ENCODE measurements at regions not wholly inside any gene's neighbourhood (a gene's known extent, or its start where the extent isn't known, plus 50 kb on each side); places are given as distances from the start of the nearest gene placed in this dataset.
A peak's percentile ranks its signal among the peaks of the same experiment; 100 is the strongest.

DNA sequence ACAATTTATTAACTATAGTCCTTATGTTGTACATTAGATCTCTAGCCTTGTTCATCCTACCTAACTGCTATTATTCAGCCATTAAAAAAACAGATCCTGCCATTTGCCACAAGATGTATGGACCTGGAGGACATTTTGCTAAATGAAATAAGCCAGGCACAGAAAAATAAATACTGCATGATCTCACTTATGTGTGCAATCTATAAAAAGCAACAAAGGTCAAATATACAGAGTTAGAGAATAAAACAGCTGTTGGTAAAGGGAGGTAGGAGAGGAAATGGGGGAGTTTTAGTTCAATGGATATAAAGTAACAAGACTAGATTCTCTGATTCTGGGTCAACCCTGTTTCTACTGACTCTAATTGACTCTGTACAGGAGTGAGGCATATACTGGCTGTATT, 103.3 kb upstream of the FAM9C start:
- no peak for DNase-seq (ENCODE audit: low read depth)

DNA sequence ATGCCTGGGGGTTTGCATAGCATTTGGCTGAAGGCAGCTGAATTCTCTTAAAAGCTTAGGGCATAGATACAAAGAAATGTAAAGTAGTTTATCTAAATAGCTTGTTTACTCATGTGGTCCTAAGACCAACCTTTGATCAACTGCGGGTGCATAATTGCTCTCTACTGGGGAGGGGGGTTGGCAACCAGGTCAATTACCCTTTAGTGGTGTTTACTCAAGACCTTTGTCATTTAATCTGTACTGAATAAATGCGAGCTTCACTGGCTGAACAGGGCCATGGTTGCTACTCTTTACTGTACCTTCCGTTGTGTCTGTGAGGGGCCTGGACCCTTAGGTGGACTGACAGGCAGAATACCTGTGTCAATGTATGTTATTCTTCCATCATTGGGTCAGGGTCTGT, 102.7 kb upstream of the FAM9C start:
- no peak for DNase-seq (ENCODE audit: low read depth)

DNA sequence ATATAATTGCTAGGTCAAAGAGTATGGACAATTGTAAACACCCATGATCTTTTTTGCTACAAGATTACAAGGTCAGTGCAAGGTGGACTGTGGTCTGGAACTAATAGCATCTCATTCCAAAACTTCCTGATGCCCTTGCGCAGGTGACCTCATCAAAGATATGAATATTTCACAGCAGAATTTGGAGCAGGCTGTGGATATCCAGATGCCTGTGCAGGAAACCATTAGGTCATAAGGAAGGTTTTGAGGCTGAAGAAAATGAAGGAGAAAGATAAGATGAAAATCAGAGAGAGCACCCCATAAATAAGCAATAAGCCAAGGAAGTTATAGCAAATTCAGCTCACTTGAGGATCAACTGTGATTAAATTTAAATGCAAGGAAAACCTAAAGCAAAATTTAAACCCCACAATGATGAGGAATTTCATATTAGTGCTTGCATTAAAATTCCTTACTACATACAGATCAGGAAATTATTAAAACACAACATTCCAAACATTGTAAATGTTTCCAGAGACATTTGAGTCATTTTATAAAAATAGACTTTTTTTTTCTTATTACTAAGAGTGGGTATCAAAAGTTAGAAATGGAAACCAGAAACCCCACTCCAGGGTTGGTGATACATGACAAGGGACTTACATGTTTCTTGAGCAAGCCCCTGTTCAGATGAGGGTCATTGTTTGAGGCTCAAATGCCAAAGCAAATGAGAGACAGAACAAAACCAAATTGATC, 100.7 kb upstream of the FAM9C start:
- no peak for DNase-seq (ENCODE audit: low read depth)

DNA sequence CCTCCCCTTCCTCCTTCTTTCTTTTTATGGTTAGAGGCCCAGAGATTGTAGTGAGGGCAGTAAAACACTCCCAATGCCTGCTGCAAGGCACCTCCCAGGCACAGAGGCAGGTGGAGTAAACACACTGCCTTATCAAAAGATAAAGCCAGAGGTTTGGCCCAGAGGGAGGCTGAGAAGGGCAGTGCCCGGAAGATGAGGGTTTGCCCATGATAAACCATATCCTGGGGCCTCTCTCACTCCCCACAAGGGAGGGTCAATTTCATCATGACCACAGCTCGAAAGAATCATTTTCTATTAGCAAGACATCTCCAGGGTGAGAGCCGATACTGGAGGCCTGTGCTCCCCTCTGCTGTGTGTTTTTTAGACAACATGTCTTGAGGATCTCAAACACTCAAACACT, 98.5 kb upstream of the FAM9C start:
- DNase-seq (ENCODE audit: low read depth), result no peak

DNA sequence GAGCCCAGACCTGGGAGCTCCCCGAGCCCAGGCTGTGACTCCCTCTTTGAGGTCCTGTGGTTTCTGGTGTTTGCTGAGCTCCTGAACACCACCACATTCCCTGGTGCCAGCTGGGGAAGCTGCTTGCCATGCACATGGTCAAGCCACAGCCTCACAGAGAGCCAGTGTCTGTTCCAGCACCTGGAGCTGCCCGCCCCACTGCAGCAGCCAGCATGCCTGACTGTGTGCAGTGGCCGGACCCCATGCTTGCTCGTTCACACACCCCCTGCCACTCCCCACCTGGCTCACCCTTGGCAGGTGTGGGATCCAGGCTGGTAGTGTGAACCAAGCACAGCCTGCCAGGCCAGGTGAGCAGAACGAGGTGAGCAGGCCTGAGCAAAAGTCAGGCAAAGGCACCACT, 95.6 kb upstream of the FAM9C start:
- no peak for DNase-seq (ENCODE audit: low read depth)

DNA sequence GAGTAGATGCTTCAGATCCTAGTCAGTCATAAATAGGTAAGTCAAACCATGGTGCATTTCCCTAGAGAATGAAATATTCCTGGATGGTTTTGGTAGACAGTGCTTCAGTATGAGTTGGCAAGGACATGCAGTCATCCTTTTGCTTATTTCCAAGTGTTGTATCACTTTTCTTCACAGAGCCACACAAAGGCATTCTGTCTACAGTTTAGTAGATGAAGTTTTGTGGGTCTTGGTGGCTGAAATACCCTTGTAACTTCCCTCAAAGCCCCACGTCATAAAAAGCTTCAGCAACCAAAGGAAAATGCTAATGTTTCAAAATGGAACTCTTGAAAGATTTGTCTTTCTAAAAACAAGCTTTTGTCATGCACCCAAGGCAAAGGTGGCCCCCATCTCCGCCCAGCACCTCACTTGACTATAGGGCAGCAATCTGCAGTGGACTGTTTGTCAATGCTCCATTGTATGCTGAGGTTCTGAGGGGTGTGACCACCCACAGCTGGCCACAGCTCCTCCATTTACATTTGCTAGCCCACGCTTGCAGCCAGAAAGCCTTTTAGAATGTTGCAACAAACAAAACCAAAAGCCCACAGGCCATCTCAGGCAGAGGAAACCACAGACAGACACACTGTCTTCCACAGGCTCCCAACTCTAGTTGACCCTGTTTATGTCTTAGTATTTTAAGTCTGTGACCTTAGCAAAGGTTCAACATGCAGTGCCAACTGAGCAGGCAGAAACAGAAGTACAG, 87.1 kb upstream of the FAM9C start:
- no peak for DNase-seq (ENCODE audit: low read depth)

DNA sequence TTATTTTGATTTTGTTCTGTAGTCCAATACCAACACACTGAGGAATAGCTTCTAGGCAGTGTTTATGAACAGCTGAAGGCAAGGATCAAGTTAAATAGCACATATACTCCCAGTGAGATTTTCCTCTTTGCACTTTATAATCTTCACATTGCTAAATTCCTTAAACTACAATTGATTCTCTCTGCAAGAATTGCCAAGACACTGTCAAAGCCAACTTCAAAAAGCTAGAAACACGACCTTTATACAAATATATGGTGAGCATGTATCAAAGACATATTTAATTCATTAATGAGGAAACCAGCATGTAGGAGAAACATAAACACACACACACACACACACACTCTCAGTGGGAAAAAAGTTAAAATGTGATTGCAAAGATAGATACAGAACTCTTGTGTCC, 86.4 kb upstream of the FAM9C start:
- no peak for DNase-seq (ENCODE audit: low read depth)

DNA sequence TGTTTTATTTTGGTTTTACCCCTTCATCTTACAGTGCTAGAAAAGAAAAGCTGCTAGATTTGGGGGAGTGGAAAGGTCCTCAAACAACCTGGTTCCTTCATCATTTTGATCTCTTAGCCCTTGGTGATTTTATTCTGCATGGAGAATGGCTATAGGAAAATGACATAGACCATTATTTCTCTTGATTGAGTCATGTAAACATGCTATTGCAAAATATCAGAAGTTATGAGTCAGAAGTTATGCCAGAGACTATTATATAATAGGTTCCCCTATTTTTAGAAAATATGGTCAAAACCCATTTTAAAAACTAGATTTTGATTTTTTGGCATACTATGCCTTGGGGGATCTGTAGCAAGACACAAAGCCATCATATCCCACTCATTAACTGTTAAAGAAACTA, 83.7 kb upstream of the FAM9C start:
- DNase-seq (ENCODE audit: low read depth), result no peak

DNA sequence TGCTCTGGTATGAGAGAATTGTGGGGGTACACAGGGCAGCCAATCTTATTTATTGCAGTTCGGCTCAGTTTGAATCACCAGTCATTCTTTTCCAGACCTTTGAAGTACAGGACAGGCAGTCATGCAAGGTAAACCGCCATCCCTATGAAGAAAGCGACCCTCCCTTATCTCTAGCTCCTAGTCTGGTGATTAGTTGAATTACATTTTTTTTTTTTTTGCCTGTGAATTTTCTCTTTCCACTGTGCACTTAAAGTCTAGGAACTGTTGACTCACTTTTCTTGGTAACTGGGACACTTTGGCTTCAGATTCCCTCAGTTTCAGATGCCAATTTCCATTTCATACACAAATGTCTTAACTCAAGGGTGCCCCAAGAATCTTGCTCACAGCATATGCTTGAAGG, 82.4 kb upstream of the FAM9C start:
- no peak for DNase-seq (ENCODE audit: low read depth)

DNA sequence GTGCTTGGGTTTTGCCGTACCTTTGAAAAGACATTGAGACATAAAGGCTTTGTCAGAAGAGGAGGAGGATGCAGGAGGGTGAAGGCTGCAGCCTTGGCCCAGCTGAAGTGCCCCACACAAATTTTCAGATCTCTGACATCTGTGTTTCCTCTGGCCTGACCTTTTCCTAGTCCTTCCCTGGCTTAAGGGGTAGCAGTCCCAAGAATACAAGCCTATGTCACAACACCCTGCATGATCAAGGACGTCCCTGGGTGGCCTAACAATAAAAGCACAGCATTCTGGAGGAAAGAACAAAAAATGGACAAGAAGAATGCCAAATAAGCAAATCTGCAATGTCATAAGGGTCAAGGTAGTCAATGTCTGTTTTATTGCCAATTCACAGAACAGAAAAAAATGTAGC, 80.8 kb upstream of the FAM9C start:
- no peak for DNase-seq (ENCODE audit: low read depth)

DNA sequence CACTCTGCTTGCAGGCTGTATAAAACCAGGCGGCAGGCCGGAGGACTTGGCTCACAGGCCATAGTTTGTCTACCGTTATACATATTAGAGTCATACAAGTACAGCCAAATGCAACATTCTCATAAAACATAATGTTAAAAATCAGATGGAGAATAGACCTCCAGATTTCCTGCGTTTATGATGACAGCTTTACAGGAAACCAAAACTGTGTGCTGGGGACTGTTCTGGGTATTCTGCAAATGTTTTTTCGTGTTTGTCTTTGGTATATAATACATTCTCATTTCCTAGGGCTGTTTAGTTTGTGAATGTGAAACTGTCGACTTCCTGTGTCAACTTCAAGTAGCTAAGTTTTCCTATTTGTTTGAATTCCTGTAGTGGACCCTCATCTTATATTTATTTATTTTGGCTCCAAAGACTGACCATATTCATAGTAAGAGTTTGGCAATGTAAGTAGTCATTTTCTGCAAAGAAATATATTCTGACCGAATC, 79.5 kb upstream of the FAM9C start:
- no peak for DNase-seq (ENCODE audit: low read depth)

DNA sequence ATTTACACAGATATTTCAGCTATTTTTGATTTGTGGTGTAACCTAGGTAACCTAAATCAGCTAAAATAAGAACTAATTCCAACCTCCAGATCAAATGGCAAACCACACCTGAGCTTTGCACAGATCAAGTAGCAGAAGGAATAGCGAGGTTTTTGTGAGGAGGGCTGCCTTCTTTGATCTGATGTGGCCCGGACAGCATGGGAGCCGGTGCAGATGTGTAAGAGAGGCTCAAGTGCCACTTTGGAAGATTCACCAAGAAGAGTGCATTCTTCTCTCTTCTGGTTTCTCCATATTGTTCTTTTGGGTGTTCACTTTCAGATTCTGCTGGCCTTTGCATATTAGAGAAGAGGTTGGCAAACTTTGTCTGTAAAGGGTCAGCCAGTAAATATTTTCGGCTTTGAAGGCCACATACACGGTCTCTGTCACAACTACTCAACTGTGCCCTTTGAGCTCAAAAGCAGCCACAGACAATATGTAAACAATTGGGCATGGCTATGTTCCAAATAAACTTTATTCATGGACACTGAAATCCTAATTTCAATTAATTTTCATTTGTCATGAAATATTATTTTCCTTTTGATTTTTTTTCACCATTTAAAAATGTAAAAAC, 78.9 kb upstream of the FAM9C start:
- DNase-seq (ENCODE audit: low read depth), result no peak

DNA sequence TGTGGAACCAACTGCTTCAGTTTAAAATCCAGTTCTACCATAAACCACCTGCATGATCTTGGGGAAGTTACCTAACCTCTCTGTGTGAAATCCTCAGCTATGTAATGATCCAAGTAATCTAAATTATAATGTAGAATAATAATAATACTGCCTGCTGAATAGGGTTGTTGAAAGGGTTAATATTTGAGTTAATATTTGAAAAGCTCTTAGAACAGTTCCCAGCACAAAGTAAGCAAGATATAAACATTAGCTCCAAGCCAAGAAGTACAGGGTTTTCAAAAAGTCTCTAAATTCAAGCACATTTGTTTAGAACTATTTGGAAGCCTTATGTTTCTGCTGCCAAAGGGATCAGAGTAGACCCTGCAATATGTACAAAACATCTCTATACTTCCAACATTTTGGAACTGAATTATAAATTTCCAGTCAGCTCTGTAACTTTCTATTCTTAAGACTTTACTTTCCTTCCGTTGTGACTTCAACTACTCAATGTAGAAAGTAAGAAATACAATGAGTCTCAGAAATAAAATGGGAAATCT, 76.7 kb upstream of the FAM9C start:
- DNase-seq (ENCODE audit: low read depth), result no peak

DNA sequence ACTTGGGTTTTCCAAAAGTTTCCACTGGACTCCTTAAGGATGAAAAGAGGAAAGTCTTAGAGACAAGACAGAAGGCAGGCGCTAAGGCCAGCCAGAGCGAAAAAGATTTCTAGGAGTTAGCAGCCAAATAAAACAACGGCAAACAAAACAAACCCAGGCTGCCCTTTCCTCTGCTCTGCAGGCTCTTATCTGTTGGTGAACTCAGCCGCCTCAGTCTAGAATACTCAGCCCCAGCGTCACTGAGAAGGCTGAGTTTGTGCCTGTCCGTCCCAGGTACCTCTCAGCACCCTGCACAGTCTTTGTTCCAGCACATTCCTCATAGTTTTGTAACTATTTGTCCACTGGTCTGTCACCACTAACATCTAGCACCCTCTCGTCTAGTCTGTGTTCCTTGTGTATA, 75.6 kb upstream of the FAM9C start:
- DNase-seq (ENCODE audit: low read depth), result no peak

DNA sequence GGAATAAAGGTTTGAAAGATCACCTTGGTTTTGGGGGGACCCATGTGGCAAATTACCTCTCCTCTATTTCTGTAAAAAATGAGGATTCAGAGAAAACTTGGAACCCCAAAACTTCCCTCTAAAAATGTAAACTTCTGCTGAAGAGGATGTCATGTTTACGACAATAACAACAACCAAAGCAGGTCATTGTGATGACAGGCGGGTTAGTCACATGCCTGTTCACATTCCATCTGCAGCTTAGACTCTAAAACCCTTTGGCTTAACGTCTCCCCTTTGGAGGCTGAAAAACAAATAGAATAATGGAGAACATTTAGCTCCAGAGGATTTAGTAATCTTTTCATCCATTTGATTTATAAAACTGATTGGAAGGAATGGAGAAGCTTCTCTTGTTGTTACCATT, 75.0 kb upstream of the FAM9C start:
- no peak for DNase-seq (ENCODE audit: low read depth)

DNA sequence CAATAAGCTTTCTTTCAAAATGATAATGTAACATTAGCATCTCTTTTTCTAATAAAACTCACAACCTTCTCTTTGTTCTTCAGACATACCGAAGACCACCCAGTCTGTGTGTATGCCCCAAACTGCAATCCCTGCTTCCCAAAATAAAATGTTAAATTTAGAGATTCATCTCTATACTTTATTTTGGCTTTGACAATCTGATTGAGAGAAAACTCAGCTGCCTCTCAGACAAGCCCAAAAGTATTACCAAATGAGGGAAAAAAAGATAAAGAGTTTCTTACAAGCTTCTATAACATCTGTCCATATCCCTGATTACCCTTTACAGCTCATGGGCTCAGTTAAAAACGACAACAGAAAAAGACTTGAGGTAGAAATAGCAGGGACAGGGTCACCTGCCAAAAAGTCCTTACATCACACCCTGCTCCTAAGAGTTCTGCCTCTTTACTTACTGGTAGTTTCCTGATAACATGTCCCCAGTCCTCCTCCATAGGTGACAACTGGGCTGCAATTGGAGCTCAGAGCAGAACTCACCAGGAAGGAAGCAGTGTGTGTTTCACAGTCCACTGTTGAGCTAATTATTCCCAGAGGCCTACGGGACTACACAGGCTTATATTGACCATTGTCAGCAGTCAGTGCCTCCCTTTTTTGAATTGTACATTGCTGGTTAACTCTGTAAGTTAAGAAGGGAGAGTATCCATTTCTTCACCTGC, 70.9 kb upstream of the FAM9C start:
- DNase-seq (ENCODE audit: low read depth), result no peak

DNA sequence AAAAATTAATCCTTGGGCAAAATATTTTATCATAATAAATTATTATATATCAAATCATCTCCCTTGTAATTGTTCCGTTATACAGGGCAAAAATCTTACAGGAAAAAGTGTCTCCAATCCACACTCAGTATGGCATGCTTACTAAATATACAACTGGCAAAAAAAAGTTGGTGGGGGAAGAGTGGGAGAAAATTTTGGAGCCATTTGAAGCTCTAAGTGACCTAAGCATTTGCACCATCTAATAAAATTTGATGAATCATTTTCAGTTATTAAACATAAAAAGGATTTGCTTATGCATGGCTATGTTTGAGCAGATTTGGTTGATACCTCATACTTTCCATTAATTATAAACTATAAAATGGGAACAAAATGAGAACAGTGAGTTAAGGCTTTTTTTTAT, 68.1 kb upstream of the FAM9C start:
- no peak for DNase-seq (ENCODE audit: low read depth)

DNA sequence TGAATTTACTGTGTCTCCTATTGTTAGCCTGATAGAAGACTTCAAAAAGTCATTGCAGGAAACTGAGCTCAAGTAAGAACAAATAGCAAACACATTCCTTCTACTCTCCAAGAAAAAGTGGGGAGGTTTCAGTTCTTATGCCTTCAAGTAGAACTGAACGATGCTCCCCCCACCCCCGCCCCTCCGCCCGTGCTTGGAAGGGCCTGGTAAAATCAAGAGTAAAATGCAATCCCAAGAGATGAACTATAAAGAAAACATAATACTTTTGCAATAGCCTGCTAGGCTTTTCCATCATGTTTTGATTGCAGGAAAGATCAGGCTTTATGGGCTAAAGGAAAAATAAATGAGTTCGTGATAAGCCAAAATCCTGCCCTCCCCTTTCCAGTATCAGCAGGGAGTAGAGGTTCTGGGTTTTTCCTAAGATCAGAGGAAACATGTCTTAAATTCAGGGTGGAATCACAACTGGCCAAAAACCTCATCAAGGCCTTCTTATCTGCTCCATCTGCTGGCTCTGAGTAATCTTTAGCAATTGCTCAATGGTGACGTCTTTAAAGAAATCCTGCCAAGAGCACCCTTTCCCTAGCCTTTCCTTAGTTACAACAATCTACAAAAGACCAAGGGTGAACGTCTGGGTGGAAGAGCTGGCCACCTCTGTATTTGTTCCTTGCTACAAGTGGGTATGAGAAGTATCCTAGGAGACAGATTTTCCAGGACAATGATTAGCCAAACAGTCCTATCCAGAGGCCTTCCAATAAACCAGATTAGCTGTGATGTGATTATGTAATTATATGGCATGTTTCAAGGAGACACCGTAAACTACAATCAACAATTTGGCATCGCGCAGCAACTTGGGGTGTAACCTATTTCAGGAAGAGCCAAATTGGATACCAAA, 66.3 kb upstream of the FAM9C start:
- DNase-seq (ENCODE audit: low read depth), result peak; percentile 89

DNA sequence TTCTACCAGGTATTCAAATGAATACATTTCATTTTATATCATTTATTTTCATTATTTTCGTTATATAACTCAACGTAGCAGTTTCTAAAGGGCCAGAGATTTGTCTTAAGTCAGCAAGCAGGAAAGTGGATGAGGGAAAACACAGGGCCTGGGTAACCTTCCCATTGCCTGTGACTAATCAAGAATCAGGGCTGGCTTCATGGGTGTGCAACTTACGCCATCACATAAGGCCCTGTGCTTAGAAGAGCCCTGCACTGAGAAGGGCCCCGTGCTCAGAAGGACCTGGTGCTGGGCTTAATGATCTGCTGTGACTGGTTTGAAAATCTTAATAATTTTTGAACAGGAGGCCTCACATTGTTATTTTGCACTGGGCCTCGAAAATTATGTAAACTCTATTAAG, 65.4 kb upstream of the FAM9C start:
- no peak for DNase-seq (ENCODE audit: low read depth)

DNA sequence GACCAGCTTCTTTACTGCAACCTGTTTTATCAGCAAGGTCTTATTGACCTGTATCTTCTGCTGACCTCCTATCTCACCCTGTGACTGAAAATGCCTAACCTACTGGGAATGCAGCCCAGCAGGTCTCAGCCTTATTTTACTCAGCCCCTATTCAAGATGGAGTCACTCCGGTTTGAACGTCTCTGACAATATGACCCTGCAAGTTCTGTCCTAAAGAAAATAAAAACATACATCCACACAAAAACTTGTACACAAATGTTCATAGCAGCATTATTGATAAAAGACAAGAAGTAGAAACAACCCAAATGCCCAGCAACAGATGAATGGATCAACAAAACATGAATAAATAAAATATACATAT, 59.5 kb upstream of the FAM9C start:
- no peak for DNase-seq (ENCODE audit: low read depth)

DNA sequence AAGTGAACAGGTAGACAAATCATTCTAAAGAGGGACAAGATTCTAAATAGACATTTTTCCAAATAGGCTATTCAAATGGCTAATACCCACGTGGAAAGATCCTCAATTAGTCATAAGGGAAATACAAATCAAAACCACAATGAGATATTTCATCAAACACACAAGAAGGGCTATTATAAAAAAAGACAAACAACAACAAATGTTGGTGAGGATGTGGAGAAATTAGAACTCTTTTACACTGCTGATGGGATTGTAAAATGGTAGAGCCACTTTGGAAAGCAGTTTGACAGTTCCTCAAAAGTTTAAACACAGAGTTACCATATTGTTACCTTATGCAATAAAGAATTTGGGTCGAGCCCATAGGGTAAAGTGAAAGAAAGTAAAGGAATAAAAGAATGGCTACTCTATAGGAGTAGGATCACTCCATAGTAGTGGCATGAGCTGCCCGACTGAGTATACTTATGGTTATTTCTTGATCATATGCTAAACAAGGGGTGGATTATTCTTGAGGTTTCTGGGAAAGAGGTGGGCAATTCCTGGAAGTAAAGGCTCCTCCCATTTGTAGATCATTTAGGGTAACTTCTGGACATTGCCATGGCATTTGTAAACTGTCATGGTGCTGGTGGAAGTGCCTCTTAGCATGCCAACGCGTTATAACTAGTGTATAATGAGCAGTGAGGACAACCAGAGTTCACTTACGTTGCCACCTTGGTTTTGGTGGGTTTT, 58.9 kb upstream of the FAM9C start:
- DNase-seq (ENCODE audit: low read depth), result no peak

All from GM04503 (cell line).